ENCODE measurements at regions not wholly inside any gene's neighbourhood (a gene's known extent, or its start where the extent isn't known, plus 50 kb on each side); places are given as distances from the start of the nearest gene placed in this dataset.

DNA sequence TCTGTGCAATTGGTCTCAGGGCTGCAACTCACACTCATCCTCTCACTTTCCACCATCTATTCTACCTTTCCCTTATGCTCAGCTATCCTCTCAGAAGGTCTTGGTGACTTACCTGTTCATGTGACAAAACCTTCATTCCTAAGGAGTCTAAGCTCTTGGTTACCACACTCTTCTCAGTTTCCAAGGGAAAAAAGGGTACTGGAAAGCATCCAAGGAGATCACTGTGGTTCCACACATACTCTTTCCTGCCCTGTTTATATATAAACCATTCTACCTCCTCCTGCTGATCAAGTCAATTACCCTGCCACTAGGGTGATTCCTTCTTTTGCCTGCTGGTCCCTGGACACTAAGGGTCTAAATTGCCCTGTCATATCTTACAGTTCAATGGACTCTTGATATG lies 57.2 kb upstream of the MAML3 start:
- no peak for DNase-seq

DNA sequence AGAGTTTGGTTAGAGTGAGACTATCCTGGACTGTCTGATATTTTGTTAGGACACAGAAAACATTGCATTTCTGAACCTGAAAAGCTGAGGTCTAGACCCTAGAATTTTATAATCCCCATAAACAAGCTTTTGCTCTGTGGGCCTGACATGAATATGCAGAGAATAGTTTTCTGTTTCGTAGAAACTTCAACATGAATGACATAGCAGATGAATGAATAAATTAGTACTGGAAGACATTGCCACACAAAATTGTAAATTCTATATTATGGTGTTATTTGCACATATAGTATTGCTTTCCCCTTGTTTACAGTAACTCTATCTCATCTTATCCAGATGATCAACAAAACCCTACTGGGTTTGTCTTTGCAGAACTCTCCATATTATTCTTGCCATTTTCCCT lies 54.9 kb upstream of the MAML3 start:
- no peak for DNase-seq

Measured in RPMI8226 (cell line).